GM23248 (cell line): ENCODE measurements at regions not wholly inside any gene's neighbourhood (a gene's known extent, or its start where the extent isn't known, plus 50 kb on each side); places are given as distances from the start of the nearest gene placed in this dataset.

ENCODE experiments used
- EZH2 ChIP-seq: fragments of 200-600 bp; sonication (generic); IDR thresholded peaks from 2 replicates; pipeline ENCODE4 v1.6.1; 2018; ENCODE audit warnings: antibody characterized with exemption, mild to moderate bottlenecking; ENCODE audit not compliant: insufficient read depth, poor library complexity, severe bottlenecking
- EZH2phosphoT487 ChIP-seq: fragments of 200-600 bp; sonication (generic); IDR thresholded peaks from 2 replicates; pipeline ENCODE4 v1.6.1; 2018; ENCODE audit warnings: antibody characterized with exemption, moderate library complexity, mild to moderate bottlenecking, low read depth; ENCODE audit not compliant: insufficient read depth

GRCh38 chr20:5687884-5688283, 62.3 kb upstream of the SHLD1 start:
- TF ChIP-seq EZH2 (no peak), EZH2phosphoT487 (no peak)
